ENCODE measurements at regions not wholly inside any gene's neighbourhood (a gene's known extent, or its start where the extent isn't known, plus 50 kb on each side); places are given as distances from the start of the nearest gene placed in this dataset.

DNA sequence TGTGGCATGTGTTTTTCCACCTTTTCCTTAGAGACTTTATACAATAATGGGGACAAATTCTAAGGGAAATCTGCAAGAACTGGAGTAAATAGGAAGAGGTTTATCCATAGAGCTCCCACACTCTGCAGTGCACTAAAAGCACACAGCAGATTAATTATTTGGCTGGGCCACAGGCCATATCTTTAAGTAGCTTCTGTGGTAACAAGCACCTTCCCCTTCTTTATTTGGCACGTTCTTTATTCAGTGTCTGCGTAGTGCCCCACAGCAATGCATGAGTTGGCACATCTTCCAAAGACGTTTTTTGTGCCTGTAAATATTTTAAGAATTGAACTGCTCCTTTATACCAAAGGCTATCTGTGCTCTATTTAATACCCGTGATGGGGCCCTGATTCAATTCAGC is 104.9 kb upstream of the MBL2 start:
- Histone ChIP-seq H2AFZ (ENCODE audit: low read depth, low read length) (no peak overlapping the region), H4K91ac (ENCODE audit: low read length) (no peak overlapping the region), H3K79me1 (replicated peaks; ENCODE audit: low read length, poor library complexity, severe bottlenecking) (no peaks in the 10 kb centered on the region), H3K4me1 (ENCODE audit: control insufficient read depth, insufficient read depth, low read depth, low read length) (peaks cover 4% of the 10 kb centered on the region), H3K9ac (ENCODE audit: low read length) (no peak overlapping the region), H2AK5ac (ENCODE audit: low read length, severe bottlenecking) (peak overlapping the region; percentile 60), H3K14ac (ENCODE audit: low read length in 2 of 2) (no peak overlapping the region), H3K4me3 (ENCODE audit: insufficient read depth in 1 of 2, low read depth in 1 of 2, low read length in 2 of 2) (no peak overlapping the region), H3K4me2 (ENCODE audit: low read length, poor library complexity, severe bottlenecking) (no peak overlapping the region), H3K27ac (ENCODE audit: low read length, poor library complexity, severe bottlenecking) (no peak overlapping the region), H3K4ac (ENCODE audit: low read depth in 1 of 2, low read length in 2 of 2) (no peak overlapping the region), H3K27me3 (ENCODE audit: control insufficient read depth in 1 of 2, insufficient read depth in 1 of 2, low read length in 2 of 2) (peaks cover 0 to 13% of the 10 kb centered on the region in 2 experiments), H2BK120ac (ENCODE audit: low read depth, low read length) (no peak overlapping the region), H3K18ac (ENCODE audit: low read depth in 1 of 2, low read length in 2 of 2) (no peak overlapping the region), H2BK12ac (ENCODE audit: low read length in 2 of 2) (no peak overlapping the region), H2BK5ac (ENCODE audit: low read depth, low read length, poor library complexity, severe bottlenecking) (no peak overlapping the region), H3K23ac (ENCODE audit: low read length in 2 of 2) (no peak overlapping the region), H3K36me3 (ENCODE audit: control insufficient read depth in 1 of 2, insufficient read depth in 2 of 2, low read depth in 1 of 2, low read length in 2 of 2) (no peaks in the 10 kb centered on the region), H4K8ac (ENCODE audit: low read length) (no peak overlapping the region), H3K9me3 (ENCODE audit: control insufficient read depth, low read length) (no peaks in the 10 kb centered on the region), H2BK15ac (ENCODE audit: low read depth, poor library complexity, severe bottlenecking) (no peak overlapping the region)
- WGBS = 95% methylated on average over 3 of the region's 4 CpGs
- DNase-seq = no peak

DNA sequence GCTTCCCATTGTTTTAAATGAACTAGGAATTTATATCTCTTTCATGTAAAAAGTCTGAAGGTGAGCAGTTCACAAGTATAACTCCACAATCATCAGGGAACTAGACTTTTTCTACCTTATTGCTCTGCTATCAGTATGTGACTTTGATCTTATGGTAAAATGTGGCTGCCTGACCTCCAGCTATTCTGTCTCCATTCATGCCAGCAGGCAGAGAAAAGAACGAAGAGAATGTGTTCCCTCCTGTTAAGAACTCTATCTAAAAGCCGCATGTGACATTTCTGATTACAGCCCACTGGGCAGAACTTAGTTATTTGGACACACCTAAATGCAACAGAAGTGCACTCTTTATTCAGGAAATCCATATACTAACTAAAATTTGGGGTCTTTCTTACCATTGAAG is 102.8 kb upstream of the MBL2 start:
- H3K27me3 ChIP-seq (ENCODE audit: control insufficient read depth in 1 of 2, insufficient read depth in 1 of 2, low read length in 2 of 2) = no peaks in the 10 kb centered on the region
- H3K4me3 ChIP-seq (ENCODE audit: insufficient read depth in 1 of 2, low read depth in 1 of 2, low read length in 2 of 2) = no peak overlapping the region
- H3K4ac ChIP-seq (ENCODE audit: low read depth in 1 of 2, low read length in 2 of 2) = no peak overlapping the region
- H4K8ac ChIP-seq (ENCODE audit: low read length) = no peak overlapping the region
- no peak overlapping the region for H3K27ac ChIP-seq (ENCODE audit: low read length, poor library complexity, severe bottlenecking)
- H3K14ac ChIP-seq (ENCODE audit: low read length in 2 of 2) = no peak overlapping the region
- no peaks in the 10 kb centered on the region for H3K9me3 ChIP-seq (ENCODE audit: control insufficient read depth, low read length)
- H3K9ac ChIP-seq (ENCODE audit: low read length) = no peak overlapping the region
- DNase-seq = no peak
- H2BK120ac ChIP-seq (ENCODE audit: low read depth, low read length) = no peak overlapping the region
- H3K36me3 ChIP-seq (ENCODE audit: control insufficient read depth in 1 of 2, insufficient read depth in 2 of 2, low read depth in 1 of 2, low read length in 2 of 2) = peaks cover 0 to 4% of the 10 kb centered on the region in 2 experiments
- no peak overlapping the region for H2AFZ ChIP-seq (ENCODE audit: low read depth, low read length)
- H3K4me2 ChIP-seq (ENCODE audit: low read length, poor library complexity, severe bottlenecking) = no peak overlapping the region
- H2BK12ac ChIP-seq (ENCODE audit: low read length in 2 of 2) = no peak overlapping the region
- H3K18ac ChIP-seq (ENCODE audit: low read depth in 1 of 2, low read length in 2 of 2) = no peak overlapping the region
- peaks cover 4% of the 10 kb centered on the region for H3K4me1 ChIP-seq (ENCODE audit: control insufficient read depth, insufficient read depth, low read depth, low read length)
- no peak overlapping the region for H4K91ac ChIP-seq (ENCODE audit: low read length)
- no peak overlapping the region for H2BK5ac ChIP-seq (ENCODE audit: low read depth, low read length, poor library complexity, severe bottlenecking)
- no peaks in the 10 kb centered on the region for H3K79me1 ChIP-seq (replicated peaks; ENCODE audit: low read length, poor library complexity, severe bottlenecking)
- 80% methylated on average over 2 of the region's 2 CpGs for WGBS
- H2BK15ac ChIP-seq (ENCODE audit: low read depth, poor library complexity, severe bottlenecking) = no peak overlapping the region
- H2AK5ac ChIP-seq (ENCODE audit: low read length, severe bottlenecking) = peak overlapping the region; percentile 49
- no peak overlapping the region for H3K23ac ChIP-seq (ENCODE audit: low read length in 2 of 2)

DNA sequence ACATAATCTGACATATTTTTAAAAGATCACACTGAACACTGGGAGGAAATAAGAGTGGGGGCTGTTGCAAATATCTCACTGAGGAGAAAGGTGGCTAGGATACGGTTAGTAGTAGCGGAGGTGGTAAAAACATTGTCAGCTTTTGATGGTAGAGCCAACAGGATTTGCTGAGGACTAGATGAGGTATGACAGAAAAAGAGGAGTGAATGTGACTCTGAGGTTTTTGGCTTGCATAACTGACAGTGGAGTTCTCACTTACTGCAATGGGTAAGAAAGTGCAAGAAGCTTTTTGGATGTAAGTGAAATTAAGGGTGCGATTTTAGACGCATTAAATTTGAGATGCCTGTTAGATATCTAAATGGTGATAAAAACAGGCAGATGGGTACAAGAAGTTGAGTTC is 102.0 kb upstream of the MBL2 start:
- Histone ChIP-seq H2BK15ac (ENCODE audit: low read depth, poor library complexity, severe bottlenecking) (no peak overlapping the region), H3K36me3 (ENCODE audit: control insufficient read depth in 1 of 2, insufficient read depth in 2 of 2, low read depth in 1 of 2, low read length in 2 of 2) (peaks cover 0 to 4% of the 10 kb centered on the region in 2 experiments), H3K4me2 (ENCODE audit: low read length, poor library complexity, severe bottlenecking) (no peak overlapping the region), H3K27ac (ENCODE audit: low read length, poor library complexity, severe bottlenecking) (no peak overlapping the region), H3K79me1 (replicated peaks; ENCODE audit: low read length, poor library complexity, severe bottlenecking) (no peaks in the 10 kb centered on the region), H3K4me1 (ENCODE audit: control insufficient read depth, insufficient read depth, low read depth, low read length) (peaks cover 2% of the 10 kb centered on the region), H4K91ac (ENCODE audit: low read length) (no peak overlapping the region), H2AK5ac (ENCODE audit: low read length, severe bottlenecking) (no peak overlapping the region), H3K9me3 (ENCODE audit: control insufficient read depth, low read length) (no peaks in the 10 kb centered on the region), H3K23ac (ENCODE audit: low read length in 2 of 2) (no peak overlapping the region), H3K14ac (ENCODE audit: low read length in 2 of 2) (no peak overlapping the region), H3K4me3 (ENCODE audit: insufficient read depth in 1 of 2, low read depth in 1 of 2, low read length in 2 of 2) (no peak overlapping the region), H2BK120ac (ENCODE audit: low read depth, low read length) (no peak overlapping the region), H3K18ac (ENCODE audit: low read depth in 1 of 2, low read length in 2 of 2) (no peak overlapping the region), H3K27me3 (ENCODE audit: control insufficient read depth in 1 of 2, insufficient read depth in 1 of 2, low read length in 2 of 2) (no peaks in the 10 kb centered on the region), H3K4ac (ENCODE audit: low read depth in 1 of 2, low read length in 2 of 2) (no peak overlapping the region), H2BK5ac (ENCODE audit: low read depth, low read length, poor library complexity, severe bottlenecking) (no peak overlapping the region), H4K8ac (ENCODE audit: low read length) (no peak overlapping the region), H2AFZ (ENCODE audit: low read depth, low read length) (no peak overlapping the region), H2BK12ac (ENCODE audit: low read length in 2 of 2) (no peak overlapping the region), H3K9ac (ENCODE audit: low read length) (no peak overlapping the region)
- WGBS = 73% methylated on average over 4 of the region's 4 CpGs
- no peak for DNase-seq

DNA sequence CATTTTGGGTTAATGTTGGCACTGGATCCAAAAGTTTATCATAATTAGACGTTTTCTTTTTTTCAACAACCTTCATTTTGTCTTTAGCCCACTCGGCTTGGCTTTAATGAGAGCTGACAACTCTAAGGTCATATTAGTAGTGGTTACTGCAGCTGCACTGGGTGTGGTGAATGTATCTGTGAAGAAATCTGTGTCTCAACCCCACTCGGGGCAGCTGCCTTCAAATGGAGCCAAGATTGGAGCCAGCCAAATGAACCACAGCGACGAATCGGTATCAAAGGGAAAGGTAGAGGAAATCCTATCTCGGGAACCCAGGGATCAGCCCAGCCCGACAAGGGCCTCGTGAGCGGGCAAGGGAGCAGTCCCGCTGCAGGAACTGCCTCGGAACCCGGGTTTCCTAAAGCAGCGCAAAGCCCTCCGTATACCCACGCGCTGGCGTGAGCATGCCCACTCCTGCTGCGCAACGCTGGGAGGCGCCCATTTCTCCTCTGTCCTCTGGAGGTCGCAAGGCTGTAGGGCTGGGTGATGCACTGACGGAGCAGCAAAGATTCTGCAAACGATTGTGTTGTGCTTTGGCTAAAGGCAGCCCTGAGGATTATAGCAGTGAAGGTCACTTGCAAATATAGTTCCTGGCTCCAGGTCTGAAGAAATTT is 98.7 kb upstream of the MBL2 start:
- H2BK12ac ChIP-seq (ENCODE audit: low read length in 2 of 2) = no peak overlapping the region
- no peak overlapping the region for H3K4me2 ChIP-seq (ENCODE audit: low read length, poor library complexity, severe bottlenecking)
- H3K36me3 ChIP-seq (ENCODE audit: control insufficient read depth in 1 of 2, insufficient read depth in 2 of 2, low read depth in 1 of 2, low read length in 2 of 2) = peaks cover 0 to 6% of the 10 kb centered on the region in 2 experiments
- H3K18ac ChIP-seq (ENCODE audit: low read depth in 1 of 2, low read length in 2 of 2) = no peak overlapping the region
- peak overlapping the region in 1 of 2 experiments; percentile 6 for H3K4ac ChIP-seq (ENCODE audit: low read depth in 1 of 2, low read length in 2 of 2)
- H2AK5ac ChIP-seq (ENCODE audit: low read length, severe bottlenecking) = peak overlapping the region; percentile 74
- no peak overlapping the region for H3K4me3 ChIP-seq (ENCODE audit: insufficient read depth in 1 of 2, low read depth in 1 of 2, low read length in 2 of 2)
- WGBS = 86% methylated on average over 23 of the region's 24 CpGs
- no peak overlapping the region for H4K8ac ChIP-seq (ENCODE audit: low read length)
- H3K79me1 ChIP-seq (replicated peaks; ENCODE audit: low read length, poor library complexity, severe bottlenecking) = no peaks in the 10 kb centered on the region
- no peak overlapping the region for H4K91ac ChIP-seq (ENCODE audit: low read length)
- no peak overlapping the region for H2BK5ac ChIP-seq (ENCODE audit: low read depth, low read length, poor library complexity, severe bottlenecking)
- H3K14ac ChIP-seq (ENCODE audit: low read length in 2 of 2) = no peak overlapping the region
- no peak overlapping the region for H3K23ac ChIP-seq (ENCODE audit: low read length in 2 of 2)
- no peak overlapping the region for H3K9ac ChIP-seq (ENCODE audit: low read length)
- DNase-seq = no peak
- peaks cover 8% of the 10 kb centered on the region for H3K9me3 ChIP-seq (ENCODE audit: control insufficient read depth, low read length)
- no peak overlapping the region for H3K27ac ChIP-seq (ENCODE audit: low read length, poor library complexity, severe bottlenecking)
- H2BK120ac ChIP-seq (ENCODE audit: low read depth, low read length) = no peak overlapping the region
- no peak overlapping the region for H2AFZ ChIP-seq (ENCODE audit: low read depth, low read length)
- no peaks in the 10 kb centered on the region for H3K4me1 ChIP-seq (ENCODE audit: control insufficient read depth, insufficient read depth, low read depth, low read length)
- no peak overlapping the region for H2BK15ac ChIP-seq (ENCODE audit: low read depth, poor library complexity, severe bottlenecking)
- no peaks in the 10 kb centered on the region for H3K27me3 ChIP-seq (ENCODE audit: control insufficient read depth in 1 of 2, insufficient read depth in 1 of 2, low read length in 2 of 2)

Data from mesenchymal stem cell (in vitro differentiated cells and primary cell).